NCI-H748 treated with DMSO at 0.1 percent for 48 hours (cell line): ENCODE measurements at regions not wholly inside any gene's neighbourhood (a gene's known extent, or its start where the extent isn't known, plus 50 kb on each side); places are given as distances from the start of the nearest gene placed in this dataset.

ENCODE experiments used
- DNase-seq: peaks from one replicate; lab custom pipeline; 2025; lab: John Stamatoyannopoulos, UW

DNA sequence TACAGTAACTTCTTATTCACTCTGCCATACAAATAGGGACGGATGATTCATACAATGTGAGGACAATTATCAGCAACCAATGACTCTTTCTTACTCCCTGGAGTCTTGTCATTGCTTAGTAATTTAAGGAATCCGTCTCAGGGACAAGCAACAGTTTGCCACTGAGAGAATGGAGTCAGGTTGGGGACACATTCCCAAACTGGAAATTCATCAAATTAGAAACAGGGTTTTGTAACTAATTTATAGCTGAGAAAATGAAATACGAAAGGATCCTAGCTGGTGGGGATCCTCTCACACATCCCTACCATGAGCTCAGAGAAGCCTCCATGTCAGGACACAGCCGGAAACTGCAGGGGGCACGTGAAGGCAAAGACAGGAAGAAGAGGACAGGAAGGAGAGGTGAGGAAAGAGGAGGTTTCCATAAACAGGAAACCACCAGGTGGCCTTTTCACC is 50.4 kb upstream of the KDR start:
- no peak for DNase-seq

DNA sequence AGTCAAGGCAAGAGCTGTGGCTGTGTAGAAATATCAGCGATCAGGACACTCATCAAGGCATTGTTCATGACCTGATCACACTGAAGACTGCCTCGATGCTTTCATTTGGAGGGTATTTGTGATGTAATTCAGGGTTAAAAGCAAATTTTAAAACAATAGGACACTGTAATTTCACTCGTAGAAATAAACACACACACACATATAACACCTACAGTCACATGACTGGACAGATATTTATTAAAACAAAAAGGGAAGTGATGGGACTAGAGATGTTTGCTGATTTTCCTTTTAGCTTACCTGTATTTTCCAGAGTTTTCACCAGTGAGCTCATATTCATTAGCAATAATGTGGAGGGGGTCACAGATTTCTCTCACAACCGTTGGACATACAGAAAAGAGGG is 51.1 kb upstream of the KDR start:
- DNase-seq, result no peak

DNA sequence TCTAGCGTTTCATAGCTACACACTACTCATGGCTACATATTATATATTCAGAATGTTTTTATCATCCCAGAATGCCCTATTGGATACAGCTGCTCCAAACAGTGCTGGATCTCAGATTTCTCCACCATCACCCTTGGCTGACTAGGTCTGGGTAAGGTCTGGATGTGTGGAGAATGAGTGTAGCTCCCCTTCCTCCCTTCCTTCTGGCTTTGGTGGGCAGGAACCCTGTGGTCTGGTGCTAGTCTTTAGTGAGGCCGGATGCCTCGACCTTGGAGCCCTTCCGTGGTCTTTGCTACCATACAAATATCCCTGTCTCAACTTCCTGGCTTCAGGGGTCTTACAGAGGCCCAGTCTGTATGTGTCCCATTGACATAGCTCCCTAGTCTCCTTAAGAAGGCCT is 52.1 kb upstream of the KDR start:
- no peak for DNase-seq

DNA sequence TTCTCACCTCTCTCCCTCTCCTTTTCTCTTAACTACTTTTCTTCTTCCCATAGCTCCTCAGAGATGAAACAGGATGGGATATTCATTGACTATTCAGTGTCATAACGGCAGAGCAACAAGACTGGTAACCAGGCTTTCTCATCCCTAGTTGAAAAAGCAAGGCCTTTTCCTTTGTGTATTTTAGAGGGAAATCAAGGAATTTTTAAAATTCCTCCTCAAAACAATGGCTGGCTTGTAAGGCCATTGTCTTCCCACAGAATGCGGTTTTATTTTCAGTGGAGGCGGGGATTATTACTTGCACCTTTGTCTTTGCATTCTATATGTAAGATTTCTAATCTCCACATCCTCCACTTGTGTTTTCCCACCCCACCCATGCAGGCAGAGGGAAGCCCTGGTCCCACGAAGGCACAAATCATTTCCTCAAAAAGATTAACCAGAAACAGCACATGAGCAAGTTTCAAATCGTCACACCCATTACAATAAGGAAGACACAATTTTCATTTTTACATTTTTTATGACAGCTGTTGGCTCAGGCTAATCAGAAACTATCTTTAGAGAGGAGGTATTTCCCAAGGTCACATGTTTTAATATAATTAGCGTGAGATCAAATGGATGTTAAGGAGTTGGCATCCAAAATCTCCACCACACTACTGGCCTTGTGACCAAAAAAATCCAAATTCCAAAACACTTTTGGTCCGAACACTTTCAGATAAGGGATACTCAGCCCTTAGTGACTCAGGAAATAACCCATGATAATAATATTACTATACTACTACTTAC is 53.0 kb upstream of the KDR start:
- DNase-seq, result no peak

DNA sequence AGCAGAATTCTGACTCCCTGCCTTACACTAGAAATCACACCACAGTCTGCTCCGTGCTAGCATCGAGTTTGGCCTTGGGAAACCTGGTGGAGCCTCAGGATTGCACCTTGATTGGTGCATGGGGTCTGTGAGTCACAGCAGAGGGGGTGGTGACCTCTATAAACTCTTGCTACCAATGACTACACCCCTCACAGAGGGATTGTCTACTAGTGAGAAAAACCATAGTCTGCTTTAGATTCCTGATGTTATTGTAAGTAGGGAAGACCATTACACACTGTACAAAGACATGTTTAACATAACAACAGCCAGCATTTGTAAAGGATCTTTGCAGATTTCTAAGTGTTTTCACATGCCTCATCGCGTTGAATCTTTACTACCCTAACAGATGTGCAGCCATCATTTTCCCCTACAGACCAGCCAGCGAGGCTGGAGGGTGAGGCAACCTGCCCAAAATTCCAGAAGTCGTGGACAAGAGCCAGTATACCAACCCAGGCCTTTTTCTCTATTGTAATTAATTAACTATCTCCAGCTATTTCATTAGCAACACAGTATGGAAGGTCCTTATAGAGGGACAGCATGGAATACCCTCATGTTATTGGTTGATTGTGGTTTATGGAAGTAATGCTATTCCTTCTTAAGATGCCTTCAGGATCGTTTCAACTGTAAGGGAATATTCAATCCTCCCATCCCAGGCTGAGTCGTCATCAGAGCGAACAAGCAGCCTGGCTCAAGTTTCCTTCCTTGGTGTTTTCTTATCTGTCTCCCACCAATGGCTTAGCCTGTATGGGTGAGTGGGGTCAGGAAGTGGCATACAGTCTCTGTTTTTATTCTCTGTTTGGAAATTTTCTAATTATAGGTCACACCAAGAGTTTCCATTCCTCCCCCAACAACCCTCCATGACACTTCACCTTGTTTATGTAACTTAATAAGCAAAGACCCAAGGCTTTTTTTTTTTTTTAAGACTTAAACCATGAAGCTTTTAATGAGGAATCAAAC is 55.9 kb upstream of the KDR start:
- DNase-seq, result no peak

DNA sequence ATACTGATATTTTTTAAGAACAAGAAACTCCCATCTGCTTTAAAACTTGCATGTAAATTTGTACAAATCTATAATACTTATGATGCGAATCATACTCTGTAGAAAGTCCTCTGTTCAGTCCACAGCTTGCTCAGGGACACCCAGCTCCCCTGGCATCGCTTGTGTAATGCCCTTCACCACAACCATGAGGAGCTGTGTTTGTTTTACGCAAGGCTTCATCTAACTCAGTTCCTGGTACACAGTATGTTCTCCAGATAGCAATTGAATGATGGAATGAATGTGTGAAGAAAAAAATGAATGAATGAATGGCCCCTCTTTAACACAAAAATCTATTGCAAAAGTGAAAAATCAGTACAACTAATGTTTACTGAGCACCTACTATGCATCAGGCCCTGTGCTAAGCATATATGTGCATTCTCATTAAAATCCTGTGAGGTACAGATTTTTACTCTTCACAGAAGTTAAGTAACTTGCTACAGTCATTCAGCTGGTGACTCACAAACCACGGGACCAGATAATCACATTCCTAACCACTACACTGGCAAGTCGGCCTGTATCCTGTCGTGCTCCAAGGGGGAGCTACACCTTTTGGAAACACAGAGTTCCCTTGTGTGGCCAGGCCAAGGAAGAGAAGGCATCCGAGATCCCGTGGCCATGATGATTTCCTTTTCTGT is 58.7 kb upstream of the KDR start:
- DNase-seq, result no peak

DNA sequence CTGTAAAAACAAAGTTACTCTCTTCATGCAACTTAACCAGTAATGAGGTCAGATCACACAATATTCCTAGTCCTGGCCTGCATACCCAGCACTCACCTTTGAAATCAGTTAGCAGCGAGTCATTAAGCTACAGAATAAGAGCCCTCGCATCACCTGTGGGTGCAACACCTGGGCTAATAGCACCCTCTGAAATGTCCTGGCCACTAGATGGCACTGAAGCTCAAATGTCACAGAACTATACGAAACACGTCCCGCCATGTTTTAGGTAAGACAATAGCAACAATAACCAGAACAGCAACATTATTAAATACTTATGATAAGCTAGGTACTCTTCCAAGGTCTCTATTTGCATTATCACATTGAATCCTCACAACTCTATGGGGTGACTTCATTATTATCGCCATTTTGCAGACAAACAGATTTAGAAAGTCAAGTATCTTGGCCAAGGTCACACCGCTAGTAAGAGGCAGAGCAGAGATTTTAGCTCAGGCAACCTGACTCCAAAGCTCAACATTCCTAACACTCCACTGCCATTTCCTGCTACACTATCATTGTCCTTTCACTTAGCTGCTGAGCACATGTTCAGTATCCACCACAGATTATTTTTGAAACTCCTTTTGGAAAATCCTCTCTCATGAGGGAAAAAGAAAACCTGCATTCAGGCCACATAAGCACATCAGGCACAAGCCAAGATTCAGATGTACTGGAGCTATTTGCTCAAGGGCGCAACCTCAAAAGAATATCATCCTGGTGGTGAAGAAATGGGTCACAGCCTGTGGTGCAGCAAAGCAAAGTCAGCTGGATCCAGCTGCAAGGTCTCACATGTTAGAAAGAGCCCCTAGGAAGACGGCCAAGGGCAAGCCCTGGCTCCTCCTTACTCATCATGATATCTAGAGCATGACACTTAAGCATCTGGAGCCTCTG is 59.5 kb upstream of the KDR start:
- peak; percentile 51 for DNase-seq

DNA sequence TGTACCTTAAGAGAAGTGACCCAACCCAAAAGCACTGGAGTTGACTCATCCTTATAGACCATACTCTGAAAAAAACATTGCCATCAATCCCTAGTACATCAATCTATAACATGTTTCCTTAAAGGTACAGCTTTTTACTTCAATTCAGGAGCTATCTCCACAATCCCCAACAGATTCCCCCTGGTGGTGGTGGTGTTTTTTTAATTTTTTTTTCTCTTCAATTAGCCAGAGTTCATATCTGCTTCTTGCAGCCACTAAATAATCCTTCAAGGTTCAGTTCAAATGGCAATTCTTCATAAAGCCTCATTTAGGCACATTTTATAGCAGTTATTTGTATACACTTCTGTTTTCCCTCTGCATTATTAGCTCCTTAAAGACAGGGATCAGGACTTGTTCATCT is 60.7 kb upstream of the KDR start:
- no peak for DNase-seq

DNA sequence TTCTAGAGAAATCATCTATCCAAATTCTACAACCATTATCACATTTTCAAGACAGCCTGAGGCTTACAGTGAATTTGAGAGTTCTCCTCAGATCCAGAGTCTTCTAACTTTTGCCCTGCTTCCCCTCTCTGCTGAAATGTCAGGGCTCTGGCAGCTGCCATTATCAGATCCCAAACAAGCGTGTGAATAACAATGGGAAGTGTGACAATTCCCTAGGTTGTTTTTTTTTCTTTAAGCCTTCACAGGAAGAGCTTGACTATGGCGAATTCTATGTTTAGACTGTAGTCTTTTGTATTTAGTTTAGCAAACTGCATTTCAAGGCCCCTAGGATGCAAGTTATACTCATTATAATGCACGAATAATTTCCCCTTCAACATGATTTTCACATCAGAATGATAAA is 61.3 kb upstream of the KDR start:
- DNase-seq, result no peak

DNA sequence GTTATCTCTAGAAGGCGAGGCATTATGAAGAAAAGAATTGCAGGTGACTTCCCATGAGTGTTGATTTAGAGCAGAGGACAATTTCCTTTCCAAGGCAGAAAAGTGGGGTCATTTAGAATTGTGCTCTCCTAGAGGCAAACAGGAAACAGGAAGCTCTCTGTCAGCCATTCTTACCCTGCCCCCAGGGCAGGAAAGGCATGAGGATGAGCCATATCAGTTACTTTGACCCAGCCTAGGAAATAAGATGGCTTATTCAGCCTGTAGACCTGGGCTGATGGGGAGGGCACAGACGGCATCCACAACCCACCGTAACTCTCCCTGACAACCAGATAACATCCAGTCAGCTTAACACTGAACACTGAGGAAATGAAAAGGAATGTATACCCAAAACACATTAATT is 88.8 kb upstream of the KDR start:
- DNase-seq, result peak; percentile 8

DNA sequence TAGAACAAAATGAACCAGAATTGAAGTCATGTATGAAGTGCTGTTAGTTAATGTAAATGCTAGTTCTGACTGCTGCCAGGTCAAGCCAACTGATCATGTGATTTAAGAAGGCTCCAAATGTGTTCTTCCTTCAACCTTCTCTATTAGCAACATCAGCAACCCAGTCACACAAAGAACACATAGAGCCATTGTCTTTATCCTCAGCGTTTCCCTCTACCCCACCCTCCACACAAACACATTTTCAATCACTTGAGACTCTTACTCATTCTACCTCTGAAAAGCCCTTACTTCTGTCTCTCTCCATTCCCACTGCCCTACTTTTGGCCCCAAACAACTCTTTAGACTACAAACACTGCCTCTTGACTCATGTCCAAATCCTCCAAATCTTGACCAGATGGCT is 89.7 kb upstream of the KDR start:
- DNase-seq, result no peak

DNA sequence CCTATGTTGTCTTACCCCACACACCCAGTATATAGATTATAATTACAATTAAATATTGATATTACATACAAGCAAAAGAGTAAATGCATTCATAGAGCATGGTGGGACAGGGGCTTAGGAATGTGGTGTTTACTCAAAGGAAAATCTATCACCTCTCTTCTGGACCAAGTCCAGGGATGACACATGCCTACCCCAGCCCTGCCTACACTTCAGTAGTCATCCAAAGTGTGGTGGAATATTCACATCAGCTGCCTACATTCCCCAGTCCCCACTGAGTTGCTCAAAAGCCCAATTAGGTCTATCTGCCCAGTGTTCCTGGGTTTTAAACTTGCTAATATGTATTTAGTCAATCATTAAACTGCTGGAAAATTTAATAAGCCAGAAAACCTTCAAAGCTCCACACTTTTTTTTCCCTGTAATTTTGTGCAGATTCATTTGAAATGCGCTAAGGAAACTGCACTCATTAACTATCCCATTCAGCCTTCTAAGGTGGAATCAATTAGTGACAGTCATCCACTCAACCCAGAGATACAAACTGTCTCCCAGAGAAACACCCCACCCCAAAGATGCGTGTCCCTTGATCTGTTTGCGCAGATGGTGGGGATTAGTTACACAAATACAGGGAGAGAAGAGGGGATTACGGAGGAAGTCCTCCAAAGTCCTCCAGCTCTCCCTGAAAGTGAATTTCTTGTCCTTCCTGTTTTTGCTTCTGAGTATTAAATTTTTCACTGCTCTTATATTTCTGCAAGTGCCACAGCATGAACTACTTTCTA is 91.7 kb upstream of the KDR start:
- DNase-seq, result peak; percentile 24

DNA sequence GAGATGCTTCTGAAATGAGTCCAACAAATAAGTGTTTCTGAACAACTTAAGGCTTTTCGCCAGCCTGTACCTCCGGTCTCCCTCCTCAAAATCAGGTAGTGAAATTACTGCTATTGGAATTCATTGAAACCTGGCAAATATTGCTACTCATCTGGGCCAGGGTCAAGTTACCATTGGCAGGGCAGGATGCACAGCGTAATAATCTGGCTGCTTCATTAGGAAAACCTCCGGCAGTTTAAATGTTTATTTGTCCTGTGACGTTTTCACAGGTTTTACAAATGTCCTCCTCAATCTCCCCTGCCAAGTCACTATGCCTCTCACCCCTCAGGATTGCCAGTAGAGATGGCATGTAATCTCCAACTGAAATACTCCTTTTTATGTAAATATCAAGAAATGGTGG is 92.6 kb upstream of the KDR start:
- DNase-seq, result no peak

DNA sequence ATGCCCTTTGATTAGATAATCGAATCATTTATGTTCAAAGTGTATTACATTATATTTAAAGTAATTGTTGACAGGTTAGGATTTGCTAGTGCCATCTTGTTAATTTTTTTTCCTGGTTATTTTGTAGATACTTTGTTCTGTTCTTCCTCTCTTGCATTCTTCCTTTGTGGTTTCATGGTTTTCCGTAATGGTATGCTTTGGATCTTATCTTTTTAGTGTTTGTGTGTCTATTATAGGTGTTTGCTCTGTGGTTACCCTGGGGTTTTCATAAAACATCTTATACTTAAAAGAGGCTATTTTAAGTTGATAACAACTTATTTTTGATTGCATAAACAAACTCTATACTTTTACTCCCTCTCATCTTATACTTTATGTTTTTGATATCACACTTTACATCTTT is 108.2 kb upstream of the SRD5A3 start:
- DNase-seq, result no peak

DNA sequence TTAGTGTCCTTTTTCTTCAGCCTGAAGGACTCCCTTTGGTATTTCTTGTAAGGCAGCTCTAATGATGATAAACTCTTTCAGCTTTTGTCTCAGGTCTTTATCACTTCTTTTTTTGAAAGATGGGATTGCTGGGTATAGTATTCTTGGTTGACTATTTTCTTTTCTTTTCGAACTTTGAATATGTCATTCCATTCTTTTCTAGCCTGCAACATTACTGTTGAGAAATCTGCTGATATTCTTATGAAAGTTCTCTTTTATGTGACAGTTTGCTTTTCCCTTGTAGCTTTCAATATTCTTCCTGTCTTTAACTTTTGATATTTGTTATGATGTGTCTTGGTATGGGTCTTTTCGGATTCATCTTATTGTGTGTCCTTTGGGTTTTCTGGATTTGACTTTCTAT is 107.6 kb upstream of the SRD5A3 start:
- no peak for DNase-seq

DNA sequence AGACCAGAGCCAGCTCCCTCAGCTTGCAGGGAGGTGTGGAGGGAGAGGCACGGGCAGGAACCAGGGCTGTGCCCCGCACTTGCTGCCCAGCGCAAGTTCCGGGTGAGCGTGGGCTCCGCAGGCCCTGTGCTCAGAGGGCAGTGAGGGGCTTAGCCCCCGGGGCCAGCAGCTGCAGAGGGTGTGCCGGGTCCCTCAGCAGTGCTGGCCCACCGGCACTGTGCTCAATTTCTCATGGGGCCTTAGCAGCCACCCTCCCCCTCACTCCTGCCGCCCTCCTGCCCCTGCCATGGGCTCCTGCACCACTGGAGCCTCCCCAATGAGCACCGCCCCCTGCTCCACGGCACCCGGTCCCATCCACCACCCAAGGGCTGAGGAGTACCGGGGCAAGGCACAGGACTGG is 104.6 kb upstream of the SRD5A3 start:
- DNase-seq, result no peak

DNA sequence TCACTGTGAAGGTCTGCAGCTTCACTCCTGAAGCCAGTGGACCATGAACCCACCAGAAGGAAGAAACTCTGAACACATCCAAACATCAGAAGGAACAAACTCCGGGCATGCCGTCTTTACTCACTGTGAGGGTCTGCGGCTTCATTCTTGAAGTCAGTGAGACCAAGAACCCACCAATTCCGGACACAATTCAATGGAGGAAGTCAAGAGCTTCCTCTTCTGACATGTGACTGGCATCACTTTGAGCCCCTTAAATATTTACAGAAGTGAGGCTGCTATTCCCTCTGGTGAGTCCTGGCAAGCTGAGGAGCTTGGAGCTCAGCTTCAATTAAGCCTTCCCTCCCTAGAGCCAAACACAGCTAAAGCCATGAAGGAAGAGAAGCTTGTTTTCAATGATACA is 103.5 kb upstream of the SRD5A3 start:
- DNase-seq, result no peak

DNA sequence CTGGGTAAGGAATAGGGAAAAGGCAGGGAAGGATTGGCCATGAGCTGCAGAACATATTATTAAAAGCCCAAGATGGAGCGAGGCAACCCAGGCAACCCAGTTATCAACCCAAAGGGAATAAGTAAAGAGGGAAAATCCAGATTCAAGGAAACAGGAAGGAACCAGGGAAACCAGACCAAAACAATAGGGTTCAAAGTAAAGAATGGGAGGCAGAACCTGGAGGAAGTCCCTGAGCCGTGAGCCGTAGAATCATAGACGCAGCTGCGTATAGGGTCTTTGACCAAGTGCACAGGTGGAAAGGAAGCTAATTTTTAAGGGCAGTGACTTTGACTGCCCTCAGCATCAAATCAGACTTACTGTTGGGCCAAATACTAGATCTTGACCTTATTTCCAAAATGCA is 98.5 kb upstream of the SRD5A3 start:
- no peak for DNase-seq

DNA sequence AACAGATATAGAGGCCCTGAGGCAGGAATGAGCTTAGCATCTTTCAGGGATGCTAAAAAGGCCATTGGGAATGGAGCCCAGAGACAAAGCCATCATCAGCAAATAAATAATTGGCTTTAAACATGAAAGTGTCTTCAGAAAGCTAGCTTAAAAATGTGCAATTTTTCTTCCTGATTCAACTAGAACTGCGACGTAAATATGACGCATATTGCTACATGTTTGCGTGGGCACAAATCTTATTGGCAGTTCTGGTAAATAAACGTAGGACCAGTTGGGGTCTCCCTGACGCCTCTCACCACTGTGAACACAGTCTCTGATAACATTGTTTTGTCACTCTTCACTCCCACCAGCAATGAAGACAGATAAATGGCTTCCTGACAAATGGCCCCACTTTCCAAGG is 97.3 kb upstream of the SRD5A3 start:
- DNase-seq, result no peak

DNA sequence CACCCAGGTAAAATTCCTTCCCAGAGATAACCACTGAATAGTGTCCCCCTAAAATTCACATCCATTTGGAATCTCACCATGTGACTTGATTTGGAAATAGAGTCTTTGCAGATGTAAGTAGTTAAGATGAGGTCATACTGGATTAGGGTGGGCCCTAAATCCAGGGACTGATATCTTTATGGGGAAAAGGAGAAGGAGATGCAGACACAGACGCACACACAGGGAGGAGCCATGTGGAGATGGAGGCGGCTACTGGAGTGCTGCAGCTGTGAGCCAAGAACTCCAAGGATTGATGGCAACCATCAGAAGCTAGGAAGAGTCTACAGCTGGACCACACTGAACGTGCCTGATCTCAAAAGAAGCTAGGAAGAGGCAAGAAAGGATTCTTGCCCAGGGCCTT is 96.6 kb upstream of the SRD5A3 start:
- no peak for DNase-seq

DNA sequence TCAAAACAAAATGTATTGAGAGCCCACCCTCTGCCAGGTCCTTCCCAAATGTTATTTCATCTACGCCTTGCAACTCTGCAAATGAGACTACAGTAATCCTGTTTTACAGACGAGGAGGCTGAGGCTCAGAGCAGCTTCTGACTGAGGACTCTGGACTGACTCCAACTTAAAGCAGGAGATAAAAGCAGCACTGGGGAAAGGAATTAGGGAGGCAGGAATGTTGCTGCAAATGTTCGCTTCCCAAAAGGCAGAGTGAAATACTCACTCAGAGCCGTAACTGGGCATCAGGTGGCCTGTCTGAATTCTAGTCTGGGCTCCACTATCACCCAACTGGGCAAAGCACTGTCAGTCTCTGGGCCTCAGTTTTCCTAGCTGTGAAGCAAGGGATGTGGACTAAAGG is 94.7 kb upstream of the SRD5A3 start:
- DNase-seq, result no peak
